A549 (cell line): ENCODE measurements at regions not wholly inside any gene's neighbourhood (a gene's known extent, or its start where the extent isn't known, plus 50 kb on each side); places are given as distances from the start of the nearest gene placed in this dataset.

Experiments used
- BHLHE40 ChIP-seq: IDR thresholded peaks from 2 replicates; pipeline ENCODE4 v1.6.1; 2012; ENCODE audit warnings: low read depth, low read length, inconsistent platforms
- EP300 ChIP-seq, 2 experiments: fragments of >200 bp; sonication (Bioruptor Twin); formaldehyde crosslinking; IDR thresholded peaks; 2 replicates in 1 of 2; 3 replicates in 1 of 2; pipeline ENCODE4 v1.6.1; 2016 to 2017
- POLR2A ChIP-seq: IDR thresholded peaks from 2 replicates; pipeline ENCODE4 v1.6.1; 2012; ENCODE audit warnings: mild to moderate bottlenecking, low read length
- RFX5 ChIP-seq: fragments of 450-650 bp; IDR thresholded peaks from 2 replicates; pipeline ENCODE4 v1.7.1; 2014; ENCODE audit warnings: antibody characterized with exemption, mild to moderate bottlenecking, moderate library complexity
- SMC3 ChIP-seq: fragments of >200 bp; sonication (Bioruptor Twin); formaldehyde crosslinking; IDR thresholded peaks from 3 replicates; pipeline ENCODE4 v1.6.1; 2018; ENCODE audit warnings: inconsistent platforms
- TF ChIP-seq, protein P1 (sequence below): fragments of >200 bp; sonication (Bioruptor Twin); formaldehyde crosslinking; IDR thresholded peaks from 3 replicates; pipeline ENCODE4 v1.5.1; 2016
- TF ChIP-seq, protein P2 (sequence below): fragments of >200 bp; sonication (Bioruptor Twin); formaldehyde crosslinking; IDR thresholded peaks from 3 replicates; pipeline ENCODE4 v1.6.1; 2016

DNA sequence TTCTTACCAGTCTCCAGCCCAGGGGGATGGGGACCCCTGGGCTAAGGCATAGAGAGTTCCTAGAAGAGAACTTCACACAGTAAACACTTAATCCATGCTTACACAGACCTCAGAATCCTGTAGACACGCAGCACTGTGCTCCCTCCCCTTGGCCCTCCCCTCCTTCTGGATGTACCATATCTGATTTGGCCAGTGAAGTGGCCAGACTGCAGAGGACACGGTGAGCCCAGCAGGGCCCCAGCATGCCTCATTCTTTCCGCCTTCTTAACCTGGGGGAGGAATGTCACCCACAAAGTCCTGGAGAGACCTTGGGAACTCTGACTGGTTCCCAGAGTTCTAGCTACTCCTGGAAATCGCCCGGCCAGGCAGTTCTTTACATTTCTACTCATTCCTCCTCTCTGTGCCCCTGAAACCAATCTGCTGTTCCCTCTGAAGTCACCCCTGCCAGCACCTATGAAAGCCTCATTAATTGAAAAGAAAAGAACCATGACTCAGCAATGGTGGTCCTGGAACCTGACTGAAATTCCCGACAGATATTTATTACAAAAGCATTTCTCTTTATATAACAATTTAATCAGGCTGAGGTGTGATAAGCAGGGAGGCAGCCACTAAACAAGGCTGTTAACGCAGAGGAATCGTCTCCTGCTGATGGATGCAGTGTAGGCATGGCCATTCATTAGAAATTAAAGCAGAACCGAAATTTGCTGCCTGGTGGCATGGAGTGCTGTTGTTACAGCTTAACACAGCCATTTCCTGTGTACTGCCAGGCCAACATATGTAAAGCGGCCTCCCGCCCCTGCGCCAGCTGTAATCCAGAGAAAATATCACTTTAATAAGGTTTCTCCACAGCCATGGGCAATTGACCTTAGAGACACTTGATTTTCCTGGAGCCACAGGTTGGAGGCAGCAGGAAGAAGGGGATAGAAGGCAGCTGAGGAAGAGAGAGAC is 74.6 kb upstream of the KCND3 start:
- TF ChIP-seq, protein P1, sequence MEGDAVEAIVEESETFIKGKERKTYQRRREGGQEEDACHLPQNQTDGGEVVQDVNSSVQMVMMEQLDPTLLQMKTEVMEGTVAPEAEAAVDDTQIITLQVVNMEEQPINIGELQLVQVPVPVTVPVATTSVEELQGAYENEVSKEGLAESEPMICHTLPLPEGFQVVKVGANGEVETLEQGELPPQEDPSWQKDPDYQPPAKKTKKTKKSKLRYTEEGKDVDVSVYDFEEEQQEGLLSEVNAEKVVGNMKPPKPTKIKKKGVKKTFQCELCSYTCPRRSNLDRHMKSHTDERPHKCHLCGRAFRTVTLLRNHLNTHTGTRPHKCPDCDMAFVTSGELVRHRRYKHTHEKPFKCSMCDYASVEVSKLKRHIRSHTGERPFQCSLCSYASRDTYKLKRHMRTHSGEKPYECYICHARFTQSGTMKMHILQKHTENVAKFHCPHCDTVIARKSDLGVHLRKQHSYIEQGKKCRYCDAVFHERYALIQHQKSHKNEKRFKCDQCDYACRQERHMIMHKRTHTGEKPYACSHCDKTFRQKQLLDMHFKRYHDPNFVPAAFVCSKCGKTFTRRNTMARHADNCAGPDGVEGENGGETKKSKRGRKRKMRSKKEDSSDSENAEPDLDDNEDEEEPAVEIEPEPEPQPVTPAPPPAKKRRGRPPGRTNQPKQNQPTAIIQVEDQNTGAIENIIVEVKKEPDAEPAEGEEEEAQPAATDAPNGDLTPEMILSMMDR = no peak
- no peak for TF ChIP-seq BHLHE40
- TF ChIP-seq, protein P2, sequence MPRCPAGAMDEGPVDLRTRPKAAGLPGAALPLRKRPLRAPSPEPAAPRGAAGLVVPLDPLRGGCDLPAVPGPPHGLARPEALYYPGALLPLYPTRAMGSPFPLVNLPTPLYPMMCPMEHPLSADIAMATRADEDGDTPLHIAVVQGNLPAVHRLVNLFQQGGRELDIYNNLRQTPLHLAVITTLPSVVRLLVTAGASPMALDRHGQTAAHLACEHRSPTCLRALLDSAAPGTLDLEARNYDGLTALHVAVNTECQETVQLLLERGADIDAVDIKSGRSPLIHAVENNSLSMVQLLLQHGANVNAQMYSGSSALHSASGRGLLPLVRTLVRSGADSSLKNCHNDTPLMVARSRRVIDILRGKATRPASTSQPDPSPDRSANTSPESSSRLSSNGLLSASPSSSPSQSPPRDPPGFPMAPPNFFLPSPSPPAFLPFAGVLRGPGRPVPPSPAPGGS = no peak
- no peak for TF ChIP-seq POLR2A
- TF ChIP-seq SMC3 = no peak
- no peak for TF ChIP-seq EP300 (IDR thresholded peaks at IDR 0.05)
- no peak for TF ChIP-seq RFX5
